ENCODE measurements at regions not wholly inside any gene's neighbourhood (a gene's known extent, or its start where the extent isn't known, plus 50 kb on each side); places are given as distances from the start of the nearest gene placed in this dataset.

DNA sequence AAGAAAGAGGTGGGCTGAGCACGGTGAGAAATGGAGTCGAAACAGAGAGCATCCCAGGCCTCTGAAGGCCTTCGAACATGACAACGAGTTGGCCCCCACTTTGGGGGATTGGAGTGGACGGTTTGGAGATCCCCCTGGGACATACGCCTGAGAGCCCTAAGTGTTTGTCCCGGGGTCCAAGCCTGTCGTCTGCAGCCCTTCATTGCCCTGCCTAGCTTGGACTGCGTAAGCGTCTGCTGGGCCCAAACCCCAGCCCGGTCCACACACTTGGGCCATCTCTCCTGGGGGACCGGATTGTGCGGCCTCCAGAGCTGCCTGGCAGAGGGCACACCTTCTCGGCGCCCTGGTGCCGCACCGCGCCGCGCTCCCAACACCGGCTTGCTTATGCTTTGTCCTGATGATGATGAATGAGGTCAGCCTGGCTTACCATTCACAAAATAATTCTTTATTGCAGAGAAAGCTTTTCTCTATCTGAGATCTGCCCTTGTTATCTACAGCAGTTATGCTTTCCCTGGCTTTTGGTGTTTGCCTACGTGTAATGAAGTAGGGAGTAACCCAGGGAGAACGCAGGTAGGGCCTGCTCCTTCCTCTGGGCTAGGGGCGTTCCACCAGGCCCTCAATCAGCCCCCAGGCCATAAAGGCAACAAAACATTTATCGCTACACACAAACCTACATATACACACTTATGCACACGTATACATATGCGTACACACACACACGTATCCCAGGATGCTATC is 85.9 kb upstream of the PPARA start:
- Histone ChIP-seq H4K20me1 (ENCODE audit: insufficient read depth) (no peaks in the 10 kb centered on the region), H3K9ac (peak overlapping the region; percentile 99), H3K9me2 (no peaks in the 10 kb centered on the region), H3K9me3 (no peaks in the 10 kb centered on the region), H3K27me3 (ENCODE audit: insufficient read depth) (no peaks in the 10 kb centered on the region), H3K4me1 (ENCODE audit: control insufficient read depth in 1 of 2, insufficient read depth in 2 of 2, low read depth in 1 of 2, low read length in 1 of 2) (peaks cover 34 to 54% of the 10 kb centered on the region in 2 experiments; a peak in 3 of 4 replicates), H3F3A (replicated peaks; ENCODE audit: insufficient read depth) (peaks cover 40% of the 10 kb centered on the region), H3K4me3 (ENCODE audit: low read depth in 2 of 2, low read length in 1 of 2) (peak overlapping the region; percentile 38 to 69), H3K79me2 (ENCODE audit: insufficient read depth) (peaks cover 100% of the 10 kb centered on the region), H2AFZ (ENCODE audit: low read depth) (no peak overlapping the region), H3K4me2 (peak overlapping the region; percentile 95), H3K36me3 (replicated peaks in 1 of 2; ENCODE audit: control insufficient read depth in 1 of 2, insufficient read depth in 2 of 2, low read length in 1 of 2) (no peaks in the 10 kb centered on the region), H3K27ac (ENCODE audit: low read depth in 2 of 2, low read length in 1 of 2) (peak overlapping the region; percentile 100)
- WGBS (ENCODE audit: low lambda C conversion rate) = 14% methylated on average over 23 of the region's 28 CpGs
- peak; percentile 70 for DNase-seq
- TF ChIP-seq GATA2 (CRISPR knock-in tag; IDR thresholded peaks at IDR 0.05) = peak; percentile 87
- TF ChIP-seq, protein P1, sequence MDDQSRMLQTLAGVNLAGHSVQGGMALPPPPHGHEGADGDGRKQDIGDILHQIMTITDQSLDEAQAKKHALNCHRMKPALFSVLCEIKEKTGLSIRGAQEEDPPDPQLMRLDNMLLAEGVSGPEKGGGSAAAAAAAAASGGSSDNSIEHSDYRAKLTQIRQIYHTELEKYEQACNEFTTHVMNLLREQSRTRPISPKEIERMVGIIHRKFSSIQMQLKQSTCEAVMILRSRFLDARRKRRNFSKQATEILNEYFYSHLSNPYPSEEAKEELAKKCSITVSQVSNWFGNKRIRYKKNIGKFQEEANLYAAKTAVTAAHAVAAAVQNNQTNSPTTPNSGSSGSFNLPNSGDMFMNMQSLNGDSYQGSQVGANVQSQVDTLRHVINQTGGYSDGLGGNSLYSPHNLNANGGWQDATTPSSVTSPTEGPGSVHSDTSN (IDR thresholded peaks at IDR 0.05) = peak; percentile 40; the same call in 1 of the 2 replicates
- TF ChIP-seq MXI1 (IDR thresholded peaks at IDR 0.05; ENCODE audit: low read depth, low read length) = peak; percentile 8; the same call in 1 of the 2 replicates
- TF ChIP-seq, protein P2, sequence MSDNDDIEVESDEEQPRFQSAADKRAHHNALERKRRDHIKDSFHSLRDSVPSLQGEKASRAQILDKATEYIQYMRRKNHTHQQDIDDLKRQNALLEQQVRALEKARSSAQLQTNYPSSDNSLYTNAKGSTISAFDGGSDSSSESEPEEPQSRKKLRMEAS (IDR thresholded peaks at IDR 0.05; ENCODE audit: low read depth) = 0 out of 2 replicates have a peak, but pooled peaks have one; percentile 14
- TF ChIP-seq RAD21 (IDR thresholded peaks at IDR 0.05; ENCODE audit: low read length) = no peak
- TF ChIP-seq, protein P3, sequence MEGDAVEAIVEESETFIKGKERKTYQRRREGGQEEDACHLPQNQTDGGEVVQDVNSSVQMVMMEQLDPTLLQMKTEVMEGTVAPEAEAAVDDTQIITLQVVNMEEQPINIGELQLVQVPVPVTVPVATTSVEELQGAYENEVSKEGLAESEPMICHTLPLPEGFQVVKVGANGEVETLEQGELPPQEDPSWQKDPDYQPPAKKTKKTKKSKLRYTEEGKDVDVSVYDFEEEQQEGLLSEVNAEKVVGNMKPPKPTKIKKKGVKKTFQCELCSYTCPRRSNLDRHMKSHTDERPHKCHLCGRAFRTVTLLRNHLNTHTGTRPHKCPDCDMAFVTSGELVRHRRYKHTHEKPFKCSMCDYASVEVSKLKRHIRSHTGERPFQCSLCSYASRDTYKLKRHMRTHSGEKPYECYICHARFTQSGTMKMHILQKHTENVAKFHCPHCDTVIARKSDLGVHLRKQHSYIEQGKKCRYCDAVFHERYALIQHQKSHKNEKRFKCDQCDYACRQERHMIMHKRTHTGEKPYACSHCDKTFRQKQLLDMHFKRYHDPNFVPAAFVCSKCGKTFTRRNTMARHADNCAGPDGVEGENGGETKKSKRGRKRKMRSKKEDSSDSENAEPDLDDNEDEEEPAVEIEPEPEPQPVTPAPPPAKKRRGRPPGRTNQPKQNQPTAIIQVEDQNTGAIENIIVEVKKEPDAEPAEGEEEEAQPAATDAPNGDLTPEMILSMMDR (IDR thresholded peaks at IDR 0.05) = no peak
- 0 out of 2 replicates have a peak, but pooled peaks have one; percentile 25 for TF ChIP-seq TAF1 (IDR thresholded peaks at IDR 0.05; ENCODE audit: borderline replicate concordance, low read depth, low read length)
- CTCF ChIA-PET = interaction anchor here (0.9 to 2.4 kb wide), 9 partner anchors 9 to 69 kb away, joined by 3 to 11 read pairs (median 4); no protein-coding TSS in a partner anchor
- POLR2A ChIA-PET = interaction anchor here (0.7 to 3.5 kb wide), 12 partner anchors 9 to 58 kb away, joined by 3 to 17 read pairs (median 4); no protein-coding TSS in a partner anchor

DNA sequence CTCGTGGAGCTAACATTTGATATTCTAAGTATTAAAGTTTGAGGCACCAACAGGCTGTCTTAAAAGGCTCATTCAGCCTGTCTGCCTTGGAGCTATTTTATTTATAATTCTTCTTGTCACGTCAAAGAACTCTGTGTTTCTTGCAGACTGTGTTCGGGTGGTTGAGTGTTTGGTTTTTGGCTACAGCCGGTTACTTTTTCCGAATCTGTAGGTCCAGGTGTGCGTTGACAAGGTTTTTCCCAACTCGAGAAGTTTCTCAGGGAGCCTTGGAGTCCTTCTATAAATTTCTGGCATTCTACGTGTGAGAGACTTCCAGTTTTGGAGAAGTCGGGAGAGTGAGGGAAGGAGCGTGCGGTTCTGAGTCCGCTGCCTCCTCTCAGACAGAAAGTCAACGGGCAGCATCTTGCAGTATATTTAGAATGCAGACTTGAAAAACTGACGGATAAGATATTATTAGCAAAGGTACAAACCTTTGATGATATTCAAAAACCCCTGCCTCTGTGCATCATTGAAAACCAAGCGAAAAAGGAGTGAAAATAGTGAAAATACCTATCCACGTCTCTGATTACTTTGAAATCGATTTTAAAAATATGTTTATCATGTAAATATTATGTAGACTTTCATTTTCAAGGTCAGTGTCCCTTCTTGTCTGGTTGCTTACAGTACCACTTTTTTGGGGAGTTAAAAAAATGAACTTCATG is 85.2 kb upstream of the PPARA start:
- H4K20me1 ChIP-seq (ENCODE audit: insufficient read depth) = no peaks in the 10 kb centered on the region
- no peaks in the 10 kb centered on the region for H3K36me3 ChIP-seq (replicated peaks in 1 of 2; ENCODE audit: control insufficient read depth in 1 of 2, insufficient read depth in 2 of 2, low read length in 1 of 2)
- CTCF ChIA-PET = interaction anchor here (0.7 to 2.4 kb wide), 10 partner anchors 9 to 70 kb away, joined by 3 to 11 read pairs (median 4); no protein-coding TSS in a partner anchor
- DNase-seq = no peak
- POLR2A ChIA-PET = interaction anchor here (0.7 to 3.5 kb wide), 10 partner anchors 9 to 59 kb away, joined by 3 to 17 read pairs (median 6); no protein-coding TSS in a partner anchor
- H3K4me3 ChIP-seq (ENCODE audit: low read depth in 2 of 2, low read length in 1 of 2) = peak overlapping the region; percentile 38 to 69
- peak overlapping the region; percentile 95 for H3K4me2 ChIP-seq
- no peak overlapping the region for H2AFZ ChIP-seq (ENCODE audit: low read depth)
- no peaks in the 10 kb centered on the region for H3K27me3 ChIP-seq (ENCODE audit: insufficient read depth)
- TF ChIP-seq, protein P2 (IDR thresholded peaks at IDR 0.05; ENCODE audit: low read depth) = 0 out of 2 replicates have a peak, but pooled peaks have one; percentile 8
- no peak for TF ChIP-seq TEAD4 (IDR thresholded peaks at IDR 0.05; ENCODE audit: borderline replicate concordance, insufficient read depth)
- peak overlapping the region; percentile 100 for H3K27ac ChIP-seq (ENCODE audit: low read depth in 2 of 2, low read length in 1 of 2)
- no peaks in the 10 kb centered on the region for H3K9me3 ChIP-seq
- 4% methylated on average over 17 of the region's 17 CpGs for WGBS (ENCODE audit: low lambda C conversion rate)
- peak overlapping the region; percentile 99 for H3K9ac ChIP-seq
- H3K9me2 ChIP-seq = no peaks in the 10 kb centered on the region
- peaks cover 100% of the 10 kb centered on the region for H3K79me2 ChIP-seq (ENCODE audit: insufficient read depth)
- peaks cover 42% of the 10 kb centered on the region for H3F3A ChIP-seq (replicated peaks; ENCODE audit: insufficient read depth)
- peaks cover 34 to 56% of the 10 kb centered on the region in 2 experiments; a peak in 3 of 4 replicates for H3K4me1 ChIP-seq (ENCODE audit: control insufficient read depth in 1 of 2, insufficient read depth in 2 of 2, low read depth in 1 of 2, low read length in 1 of 2)
